H9 (cell line): ENCODE measurements at regions not wholly inside any gene's neighbourhood (a gene's known extent, or its start where the extent isn't known, plus 50 kb on each side); places are given as distances from the start of the nearest gene placed in this dataset.

Experiments used
- DNase-seq: peaks from one replicate; pipeline ENCODE4 v3.0.0-alpha.2; 2017
- H2AFZ ChIP-seq: one replicate; pipeline ENCODE4 v1.6.1; 2013; ENCODE audit warnings: mild to moderate bottlenecking, low read length, control low read depth, moderate library complexity
- H2AK5ac ChIP-seq: 2 replicates; pipeline ENCODE4 v1.6.1; 2013; ENCODE audit warnings: low read length, control low read depth, mixed read lengths; ENCODE audit not compliant: insufficient read length
- H2BK120ac ChIP-seq: one replicate; pipeline ENCODE4 v1.6.1; 2013; ENCODE audit warnings: low read depth, mild to moderate bottlenecking, low read length, control low read depth, inconsistent platforms; ENCODE audit not compliant: poor library complexity, severe bottlenecking
- H2BK12ac ChIP-seq: 2 replicates; pipeline ENCODE4 v1.6.1; 2013; ENCODE audit warnings: low read length, control low read depth, mixed read lengths, low read depth; ENCODE audit not compliant: insufficient read length
- H2BK15ac ChIP-seq: 2 replicates; pipeline ENCODE4 v1.6.1; 2013; ENCODE audit warnings: low read depth, low read length, control low read depth
- H2BK20ac ChIP-seq: one replicate; pipeline ENCODE4 v1.6.1; 2013; ENCODE audit warnings: low read depth, mild to moderate bottlenecking, low read length, control low read depth, inconsistent platforms; ENCODE audit not compliant: poor library complexity, severe bottlenecking
- H2BK5ac ChIP-seq: 2 replicates; pipeline ENCODE4 v1.6.1; 2013; ENCODE audit warnings: low read length, control low read depth, mixed read lengths; ENCODE audit not compliant: insufficient read length
- H3K14ac ChIP-seq: 2 replicates; pipeline ENCODE4 v1.6.1; 2013; ENCODE audit warnings: low read length, control low read depth; ENCODE audit not compliant: insufficient read depth
- H3K18ac ChIP-seq: 2 replicates; pipeline ENCODE4 v1.6.1; 2013; ENCODE audit warnings: low read depth, mild to moderate bottlenecking, mixed read lengths, low read length, control low read depth; ENCODE audit not compliant: insufficient read length
- H3K23ac ChIP-seq: 2 replicates; pipeline ENCODE4 v1.6.1; 2013; ENCODE audit warnings: low read length, control low read depth, mixed read lengths, low read depth; ENCODE audit not compliant: insufficient read length
- H3K23me2 ChIP-seq: 2 replicates; pipeline ENCODE4 v1.6.1; 2013; ENCODE audit warnings: low read depth, mild to moderate bottlenecking, mixed read lengths, low read length, control low read depth; ENCODE audit not compliant: insufficient read length, poor library complexity, severe bottlenecking
- H3K27ac ChIP-seq: 2 replicates; pipeline ENCODE4 v1.5.1; 2013; ENCODE audit warnings: low read length, control low read depth, mixed read lengths, low read depth; ENCODE audit not compliant: insufficient read length
- H3K27me3 ChIP-seq: 2 replicates; pipeline ENCODE4 v1.6.1; 2013; ENCODE audit warnings: low read length, control low read depth, inconsistent platforms; ENCODE audit not compliant: insufficient read depth
- H3K4ac ChIP-seq: 2 replicates; pipeline ENCODE4 v1.6.1; 2013; ENCODE audit warnings: low read depth, mild to moderate bottlenecking, control low read depth, inconsistent platforms, low read length, moderate library complexity
- H3K4me1 ChIP-seq: 2 replicates; pipeline ENCODE4 v1.6.1; 2013; ENCODE audit warnings: low read length, control low read depth, inconsistent platforms; ENCODE audit not compliant: insufficient read depth
- H3K4me2 ChIP-seq: 2 replicates; pipeline ENCODE4 v1.6.1; 2013; ENCODE audit warnings: low read length, control low read depth, mixed read lengths; ENCODE audit not compliant: insufficient read length, insufficient read depth
- H3K56ac ChIP-seq: 2 replicates; pipeline ENCODE4 v1.6.1; 2013; ENCODE audit warnings: low read depth, mild to moderate bottlenecking, mixed read lengths, low read length, control low read depth; ENCODE audit not compliant: insufficient read length
- H3K79me1 ChIP-seq: 2 replicates; pipeline ENCODE4 v1.6.1; 2013; ENCODE audit warnings: low read depth, mild to moderate bottlenecking, moderate library complexity, low read length, control low read depth, inconsistent platforms; ENCODE audit not compliant: insufficient read depth, poor library complexity, severe bottlenecking
- H3K79me2 ChIP-seq: 2 replicates; pipeline ENCODE4 v1.6.1; 2013; ENCODE audit warnings: low read length, control low read depth, inconsistent platforms; ENCODE audit not compliant: insufficient read depth
- H3K9ac ChIP-seq: 2 replicates; pipeline ENCODE4 v1.6.1; 2013; ENCODE audit warnings: low read length, control low read depth, mixed read lengths; ENCODE audit not compliant: insufficient read length; ENCODE audit errors: extremely low read depth
- H3K9me3 ChIP-seq: one replicate; pipeline ENCODE4 v1.6.1; 2013; ENCODE audit warnings: low read depth, low read length, inconsistent platforms; ENCODE audit not compliant: control insufficient read depth
- H3T11ph ChIP-seq: one replicate; pipeline ENCODE4 v1.6.1; 2013; ENCODE audit warnings: mild to moderate bottlenecking, low read length, control low read depth, inconsistent platforms
- H4K20me1 ChIP-seq: one replicate; pipeline ENCODE4 v1.6.1; 2013; ENCODE audit not compliant: control insufficient read depth, insufficient read length, insufficient read depth
- H4K5ac ChIP-seq: 2 replicates; pipeline ENCODE4 v1.6.1; 2013; ENCODE audit warnings: low read depth, mild to moderate bottlenecking, mixed read lengths, low read length, control low read depth; ENCODE audit not compliant: insufficient read length
- H4K8ac ChIP-seq: replicated peaks from 2 replicates; pipeline ENCODE4 v1.6.1; 2013; ENCODE audit warnings: low read length, control low read depth, mixed read lengths, low read depth; ENCODE audit not compliant: insufficient read length
- H4K91ac ChIP-seq: 2 replicates; pipeline ENCODE4 v1.6.1; 2013; ENCODE audit warnings: low read depth, mild to moderate bottlenecking, moderate library complexity, mixed read lengths, low read length, control low read depth; ENCODE audit not compliant: insufficient read length
- H3K27ac Mint-ChIP-seq, 3 experiments: 2 replicates in 2 of 3; 3 replicates in 1 of 3; pipeline ENCODE4 v1.8.0; 2020 to 2021; ENCODE audit warnings: mixed read lengths in 3 of 3, mild to moderate bottlenecking in 1 of 3, moderate library complexity in 1 of 3
- H3K27me3 Mint-ChIP-seq: 2 replicates; pipeline ENCODE4 v1.8.0; 2021; ENCODE audit warnings: low read depth, mild to moderate bottlenecking, moderate library complexity, mixed read lengths
- H3K36me3 Mint-ChIP-seq, 3 experiments: 2 replicates in 2 of 3; 3 replicates in 1 of 3; pipeline ENCODE4 v1.8.0; 2020 to 2021; ENCODE audit warnings: low read depth in 3 of 3, mixed read lengths in 3 of 3; ENCODE audit not compliant: insufficient read depth in 1 of 3
- H3K4me1 Mint-ChIP-seq, 2 experiments: 2 replicates each; pipeline ENCODE4 v1.8.0; 2020; ENCODE audit warnings: mixed read lengths in 2 of 2
- H3K4me3 Mint-ChIP-seq, 2 experiments: 2 replicates in 1 of 2; 3 replicates in 1 of 2; pipeline ENCODE4 v1.8.0; 2020 to 2021; ENCODE audit warnings: mild to moderate bottlenecking in 2 of 2, mixed read lengths in 2 of 2, moderate library complexity in 1 of 2
- H3K9me3 Mint-ChIP-seq, 2 experiments: 2 replicates in 1 of 2; 3 replicates in 1 of 2; pipeline ENCODE4 v1.8.0; 2020; ENCODE audit warnings: mild to moderate bottlenecking in 2 of 2, mixed read lengths in 2 of 2, moderate library complexity in 1 of 2
- WGBS: extraction: QIAGEN DNeasy Blood & Tissue Kit; methylation state at CpG from one replicate; pipeline ENCODE4 v1.1.7; 2013; ENCODE audit warnings: missing lambda C conversion rate, low lambda C conversion rate, mixed read lengths; ENCODE audit not compliant: insufficient read length; ENCODE audit errors: extremely low coverage; 5-methylcytosine and 5-hydroxymethylcytosine counted together
- TF ChIP-seq, protein P1 (sequence below): fragments of 200-600 bp; sonication (generic); conservative IDR thresholded peaks from 3 replicates; pipeline ENCODE4 v1.8.0; 2021; ENCODE audit warnings: antibody characterized with exemption, mild to moderate bottlenecking

DNA sequence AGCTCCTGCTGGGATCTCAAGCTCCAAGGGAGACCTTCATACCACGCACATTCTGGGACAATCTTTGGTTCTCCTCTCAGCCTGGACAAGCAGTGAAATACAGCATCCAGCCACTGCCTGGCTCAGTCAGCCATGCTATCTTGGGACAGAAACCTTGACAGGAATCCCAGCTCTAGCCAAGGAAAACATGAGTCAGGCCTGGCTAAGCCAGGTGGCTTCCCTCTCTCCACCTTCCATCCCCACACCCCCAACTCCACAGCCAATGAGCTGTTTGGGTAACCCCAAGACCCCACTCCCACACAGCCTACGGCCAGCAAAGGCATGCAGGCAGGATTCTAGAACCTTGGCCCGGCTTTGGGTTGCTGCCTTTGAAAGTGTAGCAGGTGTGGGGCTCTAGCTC is 64.9 kb downstream of the MCFD2 start:
- H2BK20ac ChIP-seq, result no peak overlapping the region
- no peak overlapping the region for H4K8ac ChIP-seq
- no peaks in the 10 kb centered on the region; the same call in 1 of the 2 replicates for H3K4me1 ChIP-seq
- H3K23me2 ChIP-seq, result no peaks in the 10 kb centered on the region
- H2BK12ac ChIP-seq, result no peak overlapping the region
- no peak overlapping the region for H4K91ac ChIP-seq
- H3K27ac Mint-ChIP-seq, result no peak overlapping the region
- H3K79me1 ChIP-seq, result no peaks in the 10 kb centered on the region
- H4K5ac ChIP-seq, result no peak overlapping the region
- DNase-seq, result no peak
- H3K79me2 ChIP-seq, result no peaks in the 10 kb centered on the region
- no peak overlapping the region for H3K27ac ChIP-seq
- H4K20me1 ChIP-seq, result no peaks in the 10 kb centered on the region
- H2BK15ac ChIP-seq, result no peak overlapping the region
- H3K4me2 ChIP-seq, result no peak overlapping the region
- peaks cover 2% of the 10 kb centered on the region for H3K27me3 Mint-ChIP-seq
- no peak overlapping the region for H2AFZ ChIP-seq
- H2AK5ac ChIP-seq, result no peak overlapping the region
- H3K4me1 Mint-ChIP-seq, result peaks cover 4 to 8% of the 10 kb centered on the region in 2 experiments; a peak in 2 of 4 replicates
- H3K4ac ChIP-seq, result no peak overlapping the region
- no peak overlapping the region for H3T11ph ChIP-seq
- H3K9me3 ChIP-seq, result no peaks in the 10 kb centered on the region
- H3K4me3 Mint-ChIP-seq, result no peak overlapping the region
- no peak overlapping the region for H3K9ac ChIP-seq
- no peak overlapping the region for H3K23ac ChIP-seq
- no peak overlapping the region for H2BK5ac ChIP-seq
- H3K56ac ChIP-seq, result no peak overlapping the region
- no peak overlapping the region for H3K14ac ChIP-seq
- no peaks in the 10 kb centered on the region for H3K27me3 ChIP-seq
- H3K9me3 Mint-ChIP-seq, result 0 out of 5 replicates have a peak, but pooled peaks cover 0 to 2% of the 10 kb centered on the region in 2 experiments
- no peak overlapping the region for H3K18ac ChIP-seq
- TF ChIP-seq, protein P1, sequence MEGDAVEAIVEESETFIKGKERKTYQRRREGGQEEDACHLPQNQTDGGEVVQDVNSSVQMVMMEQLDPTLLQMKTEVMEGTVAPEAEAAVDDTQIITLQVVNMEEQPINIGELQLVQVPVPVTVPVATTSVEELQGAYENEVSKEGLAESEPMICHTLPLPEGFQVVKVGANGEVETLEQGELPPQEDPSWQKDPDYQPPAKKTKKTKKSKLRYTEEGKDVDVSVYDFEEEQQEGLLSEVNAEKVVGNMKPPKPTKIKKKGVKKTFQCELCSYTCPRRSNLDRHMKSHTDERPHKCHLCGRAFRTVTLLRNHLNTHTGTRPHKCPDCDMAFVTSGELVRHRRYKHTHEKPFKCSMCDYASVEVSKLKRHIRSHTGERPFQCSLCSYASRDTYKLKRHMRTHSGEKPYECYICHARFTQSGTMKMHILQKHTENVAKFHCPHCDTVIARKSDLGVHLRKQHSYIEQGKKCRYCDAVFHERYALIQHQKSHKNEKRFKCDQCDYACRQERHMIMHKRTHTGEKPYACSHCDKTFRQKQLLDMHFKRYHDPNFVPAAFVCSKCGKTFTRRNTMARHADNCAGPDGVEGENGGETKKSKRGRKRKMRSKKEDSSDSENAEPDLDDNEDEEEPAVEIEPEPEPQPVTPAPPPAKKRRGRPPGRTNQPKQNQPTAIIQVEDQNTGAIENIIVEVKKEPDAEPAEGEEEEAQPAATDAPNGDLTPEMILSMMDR, result no peak
- no peaks in the 10 kb centered on the region for H3K36me3 Mint-ChIP-seq
- WGBS, result no CpG with 5 or more reads among the region's 3 CpGs
- no peak overlapping the region for H2BK120ac ChIP-seq
